SH-SY5Y (cell line): ENCODE measurements at regions not wholly inside any gene's neighbourhood (a gene's known extent, or its start where the extent isn't known, plus 50 kb on each side); places are given as distances from the start of the nearest gene placed in this dataset.

ENCODE experiments used
- GATA2 ChIP-seq: IDR thresholded peaks from 2 replicates; pipeline ENCODE4 v1.6.1; 2011; ENCODE audit warnings: mild to moderate bottlenecking, low read depth, low read length
- GATA3 ChIP-seq: IDR thresholded peaks from 2 replicates; pipeline ENCODE4 v1.6.1; 2011; ENCODE audit warnings: low read depth, mild to moderate bottlenecking, low read length, moderate library complexity

DNA sequence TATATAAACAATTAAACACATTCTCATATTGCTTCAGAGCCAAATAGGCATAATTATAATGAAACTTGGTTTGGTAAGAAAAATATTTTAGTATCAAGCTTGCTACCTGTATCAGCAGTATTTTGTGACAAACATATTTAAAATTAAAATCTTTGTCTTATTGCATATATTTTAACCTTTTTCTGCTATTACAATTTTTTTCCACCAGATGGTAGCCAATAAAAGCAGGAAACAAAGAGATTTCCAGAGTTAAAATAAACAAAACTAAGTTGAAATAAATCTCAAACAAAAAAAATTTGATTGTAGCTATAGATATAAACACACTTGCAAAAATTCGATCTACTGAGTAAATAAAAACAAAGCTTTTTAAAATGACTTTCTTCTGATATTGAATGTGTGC is 491.3 kb upstream of the GJE1 start:
- TF ChIP-seq GATA2 (no peak), GATA3 (no peak)
